ENCODE measurements at regions not wholly inside any gene's neighbourhood (a gene's known extent, or its start where the extent isn't known, plus 50 kb on each side); places are given as distances from the start of the nearest gene placed in this dataset.
A peak's percentile ranks its signal among the peaks of the same experiment; 100 is the strongest.

DNA sequence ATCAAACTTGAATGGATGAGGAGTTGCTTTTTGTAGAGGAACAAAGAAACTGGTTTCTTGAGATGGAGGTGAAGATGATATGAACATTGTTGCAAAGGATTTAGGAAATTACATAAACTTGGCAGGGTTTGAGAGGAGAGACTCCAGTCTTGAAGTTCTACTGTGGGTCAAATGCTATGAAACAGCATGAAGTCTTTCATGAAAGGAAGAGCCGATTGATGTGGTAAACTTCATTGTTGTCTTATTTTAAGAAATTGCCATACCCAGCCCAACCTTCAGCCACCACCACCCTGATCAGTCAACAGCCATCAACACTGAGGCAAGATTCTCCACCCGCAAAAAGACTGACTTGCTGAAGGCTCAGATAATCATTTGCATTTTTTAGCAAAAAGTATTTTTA, 52.2 kb downstream of the SIPA1L2 start:
- Mint-ChIP-seq H3K27me3 (no peaks in the 10 kb centered on the region), H3K9me3 (no peaks in the 10 kb centered on the region), H3K27ac (peak overlapping the region; percentile 84), H3K4me1 (ENCODE audit: low read depth) (peaks cover 58% of the 10 kb centered on the region), H3K36me3 (ENCODE audit: low read depth) (no peaks in the 10 kb centered on the region), H3K4me3 (peak overlapping the region; percentile 3)
- intact Hi-C loops (cut with DNase I, micrococcal nuclease): no loop called here
- ChIA-PET CTCF (no interaction called here), POLR2A (interaction anchor here (1.0 kb wide), 1 partner anchor 20 kb away, joined by 3 read pairs; no protein-coding TSS in a partner anchor)
- H3K4me1 ChIP-seq (ENCODE audit: insufficient read depth, low read length): peaks cover 25% of the 10 kb centered on the region
- ATAC-seq (ENCODE audit: poor library complexity) (no peak), DNase-seq (peak in 2 of 14 experiments; percentile 21 to 36)
- no peaks in the 10 kb centered on the region for H3K27me3 ChIP-seq (ENCODE audit: control insufficient read depth in 1 of 2, insufficient read depth in 2 of 2, low read length in 2 of 2)
- H3K9me3 ChIP-seq (ENCODE audit: control insufficient read depth in 1 of 2, insufficient read depth in 1 of 2, low read length in 2 of 2): no peaks in the 10 kb centered on the region
- no peaks in the 10 kb centered on the region for H3K36me3 ChIP-seq (ENCODE audit: insufficient read depth, low read length)
- TF ChIP-seq CTCF (IDR thresholded peaks at IDR 0.05): no peak
- H3K27ac ChIP-seq (ENCODE audit: low read depth in 1 of 2, low read length in 2 of 2): no peak overlapping the region
- H3K4me3 ChIP-seq (ENCODE audit: low read length): no peak overlapping the region

GRCh38 chr1:232576537-232576936, 53.4 kb downstream of the SIPA1L2 start:
- Mint-ChIP-seq H3K9me3 (no peaks in the 10 kb centered on the region), H3K4me1 (ENCODE audit: low read depth) (peaks cover 58% of the 10 kb centered on the region), H3K4me3 (no peak overlapping the region), H3K36me3 (ENCODE audit: low read depth) (no peaks in the 10 kb centered on the region), H3K27ac (peak overlapping the region; percentile 4), H3K27me3 (no peaks in the 10 kb centered on the region)
- ChIA-PET POLR2A (interaction anchor here (1.0 kb wide), 1 partner anchor 8 kb away, joined by 3 read pairs; no protein-coding TSS in a partner anchor), CTCF (no interaction called here)
- Histone ChIP-seq H3K36me3 (ENCODE audit: insufficient read depth, low read length) (no peaks in the 10 kb centered on the region), H3K9me3 (ENCODE audit: control insufficient read depth in 1 of 2, insufficient read depth in 1 of 2, low read length in 2 of 2) (no peaks in the 10 kb centered on the region), H3K4me3 (ENCODE audit: low read length) (no peak overlapping the region), H3K27ac (ENCODE audit: low read depth in 1 of 2, low read length in 2 of 2) (no peak overlapping the region), H3K4me1 (ENCODE audit: insufficient read depth, low read length) (peaks cover 25% of the 10 kb centered on the region), H3K27me3 (ENCODE audit: control insufficient read depth in 1 of 2, insufficient read depth in 2 of 2, low read length in 2 of 2) (no peaks in the 10 kb centered on the region)
- no peak for DNase-seq
- TF ChIP-seq CTCF (IDR thresholded peaks at IDR 0.05): no peak
- intact Hi-C loops (cut with DNase I, micrococcal nuclease): no loop called here
- ATAC-seq (ENCODE audit: poor library complexity): no peak

- Histone ChIP-seq H3K36me3 (ENCODE audit: insufficient read depth, low read length) (no peaks in the 10 kb centered on the region), H3K4me3 (ENCODE audit: low read length) (no peak overlapping the region), H3K4me1 (ENCODE audit: insufficient read depth, low read length) (peaks cover 25% of the 10 kb centered on the region), H3K9me3 (ENCODE audit: control insufficient read depth in 1 of 2, insufficient read depth in 1 of 2, low read length in 2 of 2) (no peaks in the 10 kb centered on the region), H3K27me3 (ENCODE audit: control insufficient read depth in 1 of 2, insufficient read depth in 2 of 2, low read length in 2 of 2) (no peaks in the 10 kb centered on the region), H3K27ac (ENCODE audit: low read depth in 1 of 2, low read length in 2 of 2) (no peak overlapping the region)
- TF ChIP-seq CTCF (IDR thresholded peaks at IDR 0.05): no peak
- no peaks in the 10 kb centered on the region for H3K36me3 Mint-ChIP-seq (ENCODE audit: low read depth)
- no peaks in the 10 kb centered on the region for H3K9me3 Mint-ChIP-seq
- intact Hi-C loops (cut with DNase I, micrococcal nuclease): no loop called here
- POLR2A ChIA-PET: no interaction called here
- H3K27ac Mint-ChIP-seq: no peak overlapping the region
- no peaks in the 10 kb centered on the region for H3K27me3 Mint-ChIP-seq
- CTCF ChIA-PET: no interaction called here
- no peak for ATAC-seq (ENCODE audit: poor library complexity)
- no peak for DNase-seq
- peaks cover 54% of the 10 kb centered on the region for H3K4me1 Mint-ChIP-seq (ENCODE audit: low read depth)
- H3K4me3 Mint-ChIP-seq: no peak overlapping the region
These were observed 54.2 kb downstream of the SIPA1L2 start for GRCh38 chr1:232575763-232576040.
